ENCODE measurements at regions not wholly inside any gene's neighbourhood (a gene's known extent, or its start where the extent isn't known, plus 50 kb on each side); places are given as distances from the start of the nearest gene placed in this dataset.

DNA sequence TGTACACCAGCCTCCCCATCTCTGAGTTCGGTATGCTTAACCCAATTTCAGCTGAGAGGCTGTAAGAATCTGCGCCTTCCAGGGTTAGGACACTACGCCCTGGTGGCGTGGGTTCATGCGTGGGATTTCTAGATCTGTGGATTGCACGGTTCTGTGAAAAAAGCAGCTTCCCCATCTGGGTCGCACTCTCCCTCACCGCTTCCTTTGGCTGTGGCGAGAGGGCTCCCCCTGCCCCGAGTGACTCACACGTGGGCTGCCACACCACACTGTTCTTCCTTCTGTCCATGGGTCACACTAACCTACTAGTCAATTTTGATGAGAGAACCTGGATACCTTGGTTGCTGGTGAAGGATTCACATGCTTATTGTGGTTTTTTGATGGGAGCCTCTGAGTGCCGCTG, 256.0 kb upstream of the MAF start:
- peaks cover 3% of the 10 kb centered on the region for H3K36me3 Mint-ChIP-seq (ENCODE audit: low read depth)
- ChIA-PET POLR2A (no interaction called here), CTCF (no interaction called here)
- no peak overlapping the region for H3K4me3 Mint-ChIP-seq
- no peaks in the 10 kb centered on the region for H3K4me1 Mint-ChIP-seq (ENCODE audit: low read depth)
- H3K27me3 Mint-ChIP-seq (ENCODE audit: low read depth): no peaks in the 10 kb centered on the region
- H3K27ac Mint-ChIP-seq: no peak overlapping the region
- peaks cover 16% of the 10 kb centered on the region for H3K9me3 Mint-ChIP-seq (ENCODE audit: insufficient read depth)
- no peak for DNase-seq
- ATAC-seq: no peak

DNA sequence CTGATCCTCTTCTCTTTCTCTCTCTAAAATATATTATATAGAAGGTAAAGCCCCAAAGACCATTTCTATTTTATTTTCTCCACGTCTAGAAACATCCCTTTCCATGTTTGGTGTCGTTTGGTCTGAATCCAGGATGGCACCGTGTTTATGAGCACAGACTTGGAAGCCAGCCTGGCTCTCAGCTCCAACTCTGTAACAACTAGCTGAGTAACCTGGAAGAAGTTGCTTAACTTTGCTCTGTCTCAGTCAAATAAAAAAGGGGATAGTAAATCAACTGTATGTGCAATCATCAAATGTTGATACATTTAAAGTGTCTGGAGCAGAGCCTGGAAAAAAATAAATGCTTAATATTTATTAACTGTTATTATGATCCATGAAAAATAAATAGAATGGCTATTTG, 249.8 kb upstream of the MAF start:
- POLR2A ChIA-PET: no interaction called here
- Mint-ChIP-seq H3K27ac (no peak overlapping the region), H3K4me1 (ENCODE audit: low read depth) (no peaks in the 10 kb centered on the region), H3K9me3 (ENCODE audit: insufficient read depth) (peaks cover 9% of the 10 kb centered on the region), H3K4me3 (no peak overlapping the region), H3K27me3 (ENCODE audit: low read depth) (no peaks in the 10 kb centered on the region), H3K36me3 (ENCODE audit: low read depth) (no peaks in the 10 kb centered on the region)
- CTCF ChIA-PET: no interaction called here
- DNase-seq (no peak), ATAC-seq (no peak)

DNA sequence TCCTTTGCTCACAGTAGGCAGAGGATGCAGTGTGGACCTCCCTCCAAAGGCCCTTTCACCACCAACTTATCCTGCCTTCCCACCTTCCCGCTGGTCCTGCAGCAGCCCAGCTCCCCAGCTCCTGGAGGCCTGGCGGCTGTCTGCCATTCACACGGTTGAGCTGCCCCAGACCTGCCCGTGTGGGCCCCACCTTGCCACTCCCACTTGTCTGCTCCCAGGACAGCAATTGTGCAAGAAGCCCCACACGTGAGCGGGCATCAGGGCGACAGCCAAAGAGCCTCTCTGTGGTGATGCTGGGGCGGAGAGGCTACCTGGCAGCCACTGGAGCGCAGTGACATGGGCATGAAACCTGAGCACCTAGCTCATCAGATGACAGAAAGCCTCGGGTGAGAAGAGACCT, 248.6 kb upstream of the MAF start:
- Mint-ChIP-seq H3K9me3 (ENCODE audit: insufficient read depth) (no peaks in the 10 kb centered on the region), H3K36me3 (ENCODE audit: low read depth) (no peaks in the 10 kb centered on the region), H3K27me3 (ENCODE audit: low read depth) (no peaks in the 10 kb centered on the region), H3K4me3 (no peak overlapping the region), H3K27ac (no peak overlapping the region), H3K4me1 (ENCODE audit: low read depth) (peaks cover 2% of the 10 kb centered on the region)
- ChIA-PET POLR2A (no interaction called here), CTCF (no interaction called here)
- no peak for DNase-seq
- ATAC-seq: no peak

DNA sequence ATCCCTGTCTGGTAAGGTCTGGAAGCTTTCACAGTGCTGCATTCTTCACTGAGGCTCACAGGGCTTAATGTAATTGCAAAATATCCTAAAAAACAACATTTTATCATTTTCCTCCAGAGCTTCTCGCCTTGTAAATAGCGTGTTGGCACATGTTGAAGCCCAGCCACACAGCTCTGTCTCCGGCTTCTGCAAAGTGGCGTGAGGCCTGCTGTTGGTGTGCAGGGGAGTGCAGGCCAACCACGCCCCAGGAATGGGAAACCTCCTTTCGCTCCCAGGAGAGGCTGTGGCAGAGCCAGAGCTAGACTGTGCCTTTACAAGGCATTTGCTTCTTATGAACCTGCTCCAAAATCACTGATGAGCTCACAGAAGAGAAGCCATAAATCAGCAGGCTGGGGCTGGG, 248.2 kb upstream of the MAF start:
- ATAC-seq: no peak
- no peaks in the 10 kb centered on the region for H3K36me3 Mint-ChIP-seq (ENCODE audit: low read depth)
- DNase-seq: no peak
- no peaks in the 10 kb centered on the region for H3K27me3 Mint-ChIP-seq (ENCODE audit: low read depth)
- no peak overlapping the region for H3K4me3 Mint-ChIP-seq
- ChIA-PET POLR2A (no interaction called here), CTCF (no interaction called here)
- H3K4me1 Mint-ChIP-seq (ENCODE audit: low read depth): peaks cover 3% of the 10 kb centered on the region
- no peaks in the 10 kb centered on the region for H3K9me3 Mint-ChIP-seq (ENCODE audit: insufficient read depth)
- H3K27ac Mint-ChIP-seq: no peak overlapping the region

DNA sequence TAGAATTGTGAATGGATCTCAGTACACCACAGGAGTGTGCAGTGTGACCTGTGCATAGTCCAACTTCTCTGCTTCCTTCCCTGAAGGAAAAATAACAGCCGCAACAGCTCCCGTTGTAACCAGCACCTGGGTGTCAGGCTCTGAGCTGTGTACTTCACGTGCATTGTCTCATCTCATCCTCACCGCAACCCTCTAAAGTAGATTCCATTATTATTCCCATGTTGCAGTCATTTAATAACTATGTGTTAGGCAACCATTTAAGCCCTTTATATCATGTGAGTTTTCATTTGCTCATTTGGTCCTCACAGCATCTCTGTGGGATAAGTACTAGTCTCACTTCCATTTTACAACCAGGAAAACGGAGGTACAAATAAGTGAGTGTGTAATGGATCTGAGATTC, 247.0 kb upstream of the MAF start:
- no peak overlapping the region for H3K4me3 Mint-ChIP-seq
- POLR2A ChIA-PET: no interaction called here
- H3K4me1 Mint-ChIP-seq (ENCODE audit: low read depth): peaks cover 4% of the 10 kb centered on the region
- no peak overlapping the region for H3K27ac Mint-ChIP-seq
- no peaks in the 10 kb centered on the region for H3K36me3 Mint-ChIP-seq (ENCODE audit: low read depth)
- CTCF ChIA-PET: no interaction called here
- ATAC-seq (no peak), DNase-seq (no peak)
- H3K27me3 Mint-ChIP-seq (ENCODE audit: low read depth): no peaks in the 10 kb centered on the region
- H3K9me3 Mint-ChIP-seq (ENCODE audit: insufficient read depth): no peaks in the 10 kb centered on the region

DNA sequence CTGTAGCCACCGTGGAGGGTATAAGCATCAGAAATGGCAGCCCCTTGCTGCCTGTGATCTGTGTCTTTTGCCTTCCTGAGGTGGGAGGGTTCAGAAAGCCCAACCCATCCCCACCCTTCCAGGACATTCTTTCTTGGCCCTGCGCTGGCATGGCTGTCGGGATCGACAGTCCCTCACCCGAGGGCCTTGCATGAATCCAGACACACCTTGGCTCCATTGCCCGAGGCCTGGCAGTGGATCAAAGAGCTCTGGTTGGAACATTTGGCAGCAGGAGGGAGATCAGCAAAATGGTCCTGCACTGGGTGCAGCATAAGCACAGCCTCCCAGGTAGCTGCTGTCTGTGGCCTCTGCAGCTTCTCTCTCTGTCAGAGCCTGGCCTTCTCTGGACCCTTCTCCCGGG, 246.6 kb upstream of the MAF start:
- ATAC-seq: no peak
- H3K9me3 Mint-ChIP-seq (ENCODE audit: insufficient read depth): no peaks in the 10 kb centered on the region
- no peaks in the 10 kb centered on the region for H3K27me3 Mint-ChIP-seq (ENCODE audit: low read depth)
- no peaks in the 10 kb centered on the region for H3K36me3 Mint-ChIP-seq (ENCODE audit: low read depth)
- peaks cover 4% of the 10 kb centered on the region for H3K4me1 Mint-ChIP-seq (ENCODE audit: low read depth)
- DNase-seq: no peak
- H3K27ac Mint-ChIP-seq: no peak overlapping the region
- CTCF ChIA-PET: no interaction called here
- no peak overlapping the region for H3K4me3 Mint-ChIP-seq
- POLR2A ChIA-PET: no interaction called here

DNA sequence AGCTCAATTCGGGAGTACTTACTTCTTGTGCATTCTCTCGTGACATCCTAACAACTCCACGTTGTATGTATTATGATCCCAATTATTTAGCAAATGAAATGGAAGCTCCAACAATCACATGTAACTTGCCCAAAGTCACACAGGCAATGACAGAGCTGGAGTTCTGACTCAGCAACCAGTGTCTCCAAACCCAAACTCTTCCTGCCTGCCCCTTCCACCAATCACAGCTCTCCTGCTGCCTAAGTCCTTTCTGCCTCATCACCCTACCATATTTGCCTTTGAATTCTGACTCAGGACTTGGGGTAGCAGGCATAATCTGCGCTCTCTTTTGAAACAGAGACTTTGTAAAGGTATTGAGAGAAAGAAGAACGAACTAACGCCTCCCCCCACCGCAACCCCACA, 245.2 kb upstream of the MAF start:
- Mint-ChIP-seq H3K4me1 (ENCODE audit: low read depth) (peaks cover 4% of the 10 kb centered on the region), H3K27ac (no peak overlapping the region), H3K36me3 (ENCODE audit: low read depth) (no peaks in the 10 kb centered on the region), H3K4me3 (no peak overlapping the region), H3K9me3 (ENCODE audit: insufficient read depth) (no peaks in the 10 kb centered on the region), H3K27me3 (ENCODE audit: low read depth) (no peaks in the 10 kb centered on the region)
- ChIA-PET CTCF (no interaction called here), POLR2A (no interaction called here)
- ATAC-seq (no peak), DNase-seq (no peak)

DNA sequence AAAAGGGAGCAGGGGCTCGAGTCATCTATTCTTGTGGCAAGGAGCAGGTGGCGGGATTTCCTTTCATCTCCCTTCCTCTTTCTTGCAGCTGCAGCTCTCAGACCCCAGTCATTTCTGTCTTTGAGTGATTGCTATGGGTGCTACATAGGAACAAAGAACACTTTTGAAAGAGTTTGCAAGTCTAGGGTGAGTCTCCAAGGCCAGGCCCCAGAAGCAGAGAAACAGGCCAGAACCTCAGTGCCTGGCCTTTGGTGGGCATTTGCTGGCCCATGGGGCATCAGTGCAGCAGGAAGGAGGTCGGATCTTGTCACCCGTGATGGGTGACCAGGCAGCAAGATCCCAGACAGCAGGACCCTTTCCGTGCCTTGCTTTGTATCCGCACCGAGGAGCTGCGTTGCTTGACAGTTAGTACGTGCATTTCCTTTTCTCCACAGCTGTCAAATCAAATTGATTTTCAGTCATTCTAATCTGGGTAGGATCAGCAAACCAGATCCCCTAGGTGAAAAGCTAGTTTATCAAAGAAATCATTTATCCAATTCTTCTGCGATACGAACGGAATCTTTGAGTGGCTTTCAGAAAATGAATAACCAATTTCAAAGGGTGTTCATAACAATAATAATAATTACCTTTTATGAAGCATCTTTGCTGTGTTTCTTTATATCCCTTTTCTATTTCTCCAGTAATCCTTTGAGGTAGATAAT, 244.6 kb upstream of the MAF start:
- POLR2A ChIA-PET: no interaction called here
- no peak for ATAC-seq
- Mint-ChIP-seq H3K27me3 (ENCODE audit: low read depth) (no peaks in the 10 kb centered on the region), H3K4me3 (no peak overlapping the region), H3K27ac (no peak overlapping the region), H3K36me3 (ENCODE audit: low read depth) (no peaks in the 10 kb centered on the region), H3K9me3 (ENCODE audit: insufficient read depth) (no peaks in the 10 kb centered on the region), H3K4me1 (ENCODE audit: low read depth) (peaks cover 4% of the 10 kb centered on the region)
- DNase-seq: no peak
- CTCF ChIA-PET: no interaction called here

DNA sequence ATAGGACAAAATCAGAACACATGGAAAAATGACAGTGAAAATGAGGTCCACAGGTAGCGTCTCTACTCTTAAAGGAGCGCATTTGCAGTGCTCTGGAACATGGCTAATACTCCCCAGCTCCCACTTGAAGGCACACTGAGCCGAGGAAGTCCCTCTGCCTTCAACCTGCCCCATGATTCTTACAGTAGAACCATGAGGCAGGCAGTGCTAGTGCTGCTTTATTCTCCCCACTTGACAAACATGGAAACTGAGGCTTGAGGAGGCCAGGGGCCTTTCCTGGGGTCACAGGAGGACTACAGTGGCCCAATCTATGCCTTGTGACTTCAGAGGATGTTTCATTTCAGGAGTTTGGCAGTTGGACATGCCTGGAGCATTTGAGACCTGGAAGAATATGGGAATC, 244.1 kb upstream of the MAF start:
- Mint-ChIP-seq H3K4me3 (no peak overlapping the region), H3K4me1 (ENCODE audit: low read depth) (peaks cover 4% of the 10 kb centered on the region), H3K36me3 (ENCODE audit: low read depth) (no peaks in the 10 kb centered on the region), H3K27me3 (ENCODE audit: low read depth) (no peaks in the 10 kb centered on the region), H3K27ac (no peak overlapping the region), H3K9me3 (ENCODE audit: insufficient read depth) (no peaks in the 10 kb centered on the region)
- ATAC-seq: no peak
- ChIA-PET CTCF (no interaction called here), POLR2A (no interaction called here)
- DNase-seq: no peak

DNA sequence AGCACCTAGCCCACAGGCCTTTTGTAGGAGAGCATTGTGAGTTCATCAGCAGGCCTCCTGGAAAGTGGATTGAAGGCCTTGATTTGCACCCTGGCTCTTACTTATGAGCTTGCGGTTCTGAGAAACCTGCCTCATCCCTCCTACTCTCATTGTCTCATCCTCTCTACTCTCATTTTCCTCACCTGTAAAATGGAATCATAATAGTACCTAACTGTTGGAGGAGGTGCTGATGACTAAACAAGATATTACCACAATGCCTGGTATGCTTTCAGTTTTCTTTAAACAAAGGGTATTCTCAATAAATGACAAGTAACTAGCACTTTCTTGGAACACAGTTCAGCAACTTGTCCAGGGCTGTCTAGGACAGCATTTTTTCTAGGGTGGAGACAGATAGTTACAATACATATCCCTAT, 243.1 kb upstream of the MAF start:
- Mint-ChIP-seq H3K36me3 (ENCODE audit: low read depth) (no peaks in the 10 kb centered on the region), H3K9me3 (ENCODE audit: insufficient read depth) (no peaks in the 10 kb centered on the region), H3K4me1 (ENCODE audit: low read depth) (peaks cover 4% of the 10 kb centered on the region), H3K4me3 (no peak overlapping the region), H3K27ac (no peak overlapping the region), H3K27me3 (ENCODE audit: low read depth) (no peaks in the 10 kb centered on the region)
- POLR2A ChIA-PET: no interaction called here
- ATAC-seq: no peak
- DNase-seq: no peak
- CTCF ChIA-PET: no interaction called here

DNA sequence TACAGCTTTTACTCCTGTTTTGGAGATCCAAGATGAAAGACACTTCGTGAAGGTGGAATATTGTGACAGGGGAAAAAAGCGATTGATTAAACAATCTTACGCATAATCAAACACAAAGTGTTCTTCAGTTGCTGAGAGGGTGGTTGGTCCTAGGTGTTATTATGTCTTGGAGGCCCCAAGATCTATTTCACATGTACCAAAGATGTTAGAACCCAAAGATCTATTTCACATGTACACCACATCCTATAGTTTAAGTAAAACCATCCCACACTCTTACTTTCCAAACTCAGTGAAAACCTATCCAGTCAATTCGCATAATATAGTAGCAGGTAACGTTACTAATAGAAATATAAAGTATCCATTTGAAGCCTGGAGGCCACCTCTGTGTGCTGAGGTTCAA, 242.6 kb upstream of the MAF start:
- Mint-ChIP-seq H3K9me3 (ENCODE audit: insufficient read depth) (no peaks in the 10 kb centered on the region), H3K27ac (no peak overlapping the region), H3K4me1 (ENCODE audit: low read depth) (peaks cover 4% of the 10 kb centered on the region), H3K36me3 (ENCODE audit: low read depth) (no peaks in the 10 kb centered on the region), H3K4me3 (no peak overlapping the region), H3K27me3 (ENCODE audit: low read depth) (no peaks in the 10 kb centered on the region)
- ATAC-seq (no peak), DNase-seq (no peak)
- CTCF ChIA-PET: no interaction called here
- POLR2A ChIA-PET: no interaction called here

DNA sequence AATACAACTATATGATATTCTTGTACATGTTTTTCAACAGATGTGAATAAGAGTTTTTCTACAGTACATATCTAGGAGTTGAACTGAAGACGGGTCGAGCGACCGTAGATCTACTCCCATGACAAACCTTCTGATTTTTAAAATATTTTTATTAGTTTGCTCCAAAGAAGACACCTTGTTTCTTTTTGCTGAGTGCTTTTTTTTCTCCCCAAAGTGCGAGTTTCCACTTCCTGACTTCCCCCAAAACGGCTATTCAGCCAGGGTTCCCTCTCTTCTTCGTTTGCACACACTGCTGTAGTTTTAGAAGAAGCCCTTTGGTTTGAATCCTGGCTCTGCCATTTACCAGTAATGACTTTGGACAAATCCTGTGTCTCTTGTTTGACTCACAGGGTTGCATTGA, 241.7 kb upstream of the MAF start:
- ATAC-seq: no peak
- CTCF ChIA-PET: interaction anchor here (0.6 kb wide), 1 partner anchor 29 kb away, joined by 3 read pairs; no protein-coding TSS in a partner anchor
- H3K36me3 Mint-ChIP-seq (ENCODE audit: low read depth): no peaks in the 10 kb centered on the region
- no peak for DNase-seq
- no peak overlapping the region for H3K4me3 Mint-ChIP-seq
- H3K27ac Mint-ChIP-seq: no peak overlapping the region
- POLR2A ChIA-PET: no interaction called here
- no peaks in the 10 kb centered on the region for H3K9me3 Mint-ChIP-seq (ENCODE audit: insufficient read depth)
- H3K27me3 Mint-ChIP-seq (ENCODE audit: low read depth): no peaks in the 10 kb centered on the region
- peaks cover 4% of the 10 kb centered on the region for H3K4me1 Mint-ChIP-seq (ENCODE audit: low read depth)

DNA sequence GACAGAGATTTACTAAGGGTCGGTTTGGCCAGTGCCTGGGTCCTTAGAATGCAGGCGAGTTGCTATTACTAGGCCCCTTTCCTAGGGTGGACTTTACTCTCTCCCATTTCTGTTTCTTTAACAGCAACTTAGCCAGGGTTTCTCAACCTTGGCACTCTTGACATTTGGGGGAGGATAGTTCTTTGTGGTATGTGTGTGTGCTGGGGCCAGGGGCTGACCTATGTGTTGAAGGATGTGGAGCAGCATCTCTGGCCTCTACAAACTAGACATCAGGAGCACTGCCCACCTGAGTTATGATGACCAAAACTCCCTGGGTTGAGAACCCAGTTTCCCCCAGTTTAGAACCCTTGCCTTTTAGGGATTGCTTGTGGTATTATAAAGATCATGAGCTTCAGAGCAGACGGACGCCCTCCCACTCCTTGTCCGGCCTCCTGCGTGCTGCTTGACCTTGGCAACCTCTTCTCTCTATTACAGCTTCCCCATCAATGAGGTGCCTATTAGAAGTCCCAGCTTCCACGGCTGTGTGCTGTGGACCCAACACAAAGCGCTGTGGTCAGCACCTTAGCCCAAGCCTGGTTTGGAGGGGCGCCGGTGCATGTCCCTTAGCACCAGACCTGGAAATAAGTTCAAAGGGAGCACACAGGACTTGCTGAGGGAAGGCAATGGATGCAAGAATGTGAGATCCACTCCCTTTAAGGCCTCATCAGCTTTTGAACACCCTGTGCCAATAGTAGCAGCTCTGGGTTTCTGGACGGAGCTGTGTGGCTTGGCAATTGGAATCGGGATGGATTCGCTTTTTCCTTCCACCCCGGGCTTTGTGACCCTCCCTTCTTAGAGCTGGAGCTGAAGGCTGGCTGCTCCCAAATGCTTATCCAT, 239.2 kb upstream of the MAF start:
- Mint-ChIP-seq H3K27ac (no peak overlapping the region), H3K9me3 (ENCODE audit: insufficient read depth) (no peaks in the 10 kb centered on the region), H3K4me3 (no peak overlapping the region), H3K27me3 (ENCODE audit: low read depth) (no peaks in the 10 kb centered on the region), H3K36me3 (ENCODE audit: low read depth) (no peaks in the 10 kb centered on the region), H3K4me1 (ENCODE audit: low read depth) (peaks cover 2% of the 10 kb centered on the region)
- ChIA-PET POLR2A (no interaction called here), CTCF (no interaction called here)
- DNase-seq (no peak), ATAC-seq (no peak)
